Adrenal gland (tissue), 5 donors: ENCODE measurements at regions not wholly inside any gene's neighbourhood (a gene's known extent, or its start where the extent isn't known, plus 50 kb on each side); places are given as distances from the start of the nearest gene placed in this dataset.

Source experiments
- POLR2A ChIP-seq, 2 donors: fragments of 450-650 bp; IDR thresholded peaks; one replicate each; pipeline ENCODE4 v1.6.1; 2017; ENCODE audit warnings: antibody characterized with exemption in 2 of 2, mild to moderate bottlenecking in 2 of 2, moderate library complexity in 1 of 2
- TF ChIP-seq, protein P1 (sequence below), 6 experiments: fragments of 450-650 bp in 4 of 6; fragments of 200-600 bp in 2 of 6; sonication (generic) in 1 of 6; IDR thresholded peaks; 1 replicate in 5 of 6; 2 replicates in 1 of 6; pipeline versions ENCODE4 v1.5.1 to v1.8.0; 2016 to 2021; ENCODE audit warnings: antibody characterized with exemption in 6 of 6, mild to moderate bottlenecking in 2 of 6, moderate library complexity in 1 of 6
- donor health status: DM: no; HTN: no; CAD: no.

DNA sequence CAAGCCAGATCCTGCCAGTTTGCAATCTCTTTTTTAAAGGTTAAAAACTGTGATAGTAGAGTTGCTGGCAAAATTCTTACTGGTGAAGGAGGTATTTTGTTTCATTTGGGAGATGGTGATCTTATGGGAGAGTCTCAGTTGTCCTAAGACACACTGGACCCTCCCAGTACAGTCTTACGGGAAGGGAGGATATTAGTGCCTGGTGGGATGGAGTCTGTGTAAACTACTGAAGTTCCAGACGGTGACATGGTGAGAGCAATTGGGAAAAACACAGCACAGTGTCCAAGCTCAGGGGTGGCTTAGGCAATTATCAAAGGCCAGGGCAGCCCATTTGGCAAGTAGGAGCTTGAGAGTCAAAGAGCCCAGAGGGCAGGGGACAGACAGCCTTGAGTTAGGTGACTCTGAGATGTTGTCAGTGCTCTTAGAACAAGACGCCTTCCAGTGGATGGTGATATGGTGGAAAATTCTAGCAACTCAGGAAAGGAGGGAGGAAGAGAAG is 143.7 kb upstream of the CCDC68 start:
- TF ChIP-seq, protein P1, sequence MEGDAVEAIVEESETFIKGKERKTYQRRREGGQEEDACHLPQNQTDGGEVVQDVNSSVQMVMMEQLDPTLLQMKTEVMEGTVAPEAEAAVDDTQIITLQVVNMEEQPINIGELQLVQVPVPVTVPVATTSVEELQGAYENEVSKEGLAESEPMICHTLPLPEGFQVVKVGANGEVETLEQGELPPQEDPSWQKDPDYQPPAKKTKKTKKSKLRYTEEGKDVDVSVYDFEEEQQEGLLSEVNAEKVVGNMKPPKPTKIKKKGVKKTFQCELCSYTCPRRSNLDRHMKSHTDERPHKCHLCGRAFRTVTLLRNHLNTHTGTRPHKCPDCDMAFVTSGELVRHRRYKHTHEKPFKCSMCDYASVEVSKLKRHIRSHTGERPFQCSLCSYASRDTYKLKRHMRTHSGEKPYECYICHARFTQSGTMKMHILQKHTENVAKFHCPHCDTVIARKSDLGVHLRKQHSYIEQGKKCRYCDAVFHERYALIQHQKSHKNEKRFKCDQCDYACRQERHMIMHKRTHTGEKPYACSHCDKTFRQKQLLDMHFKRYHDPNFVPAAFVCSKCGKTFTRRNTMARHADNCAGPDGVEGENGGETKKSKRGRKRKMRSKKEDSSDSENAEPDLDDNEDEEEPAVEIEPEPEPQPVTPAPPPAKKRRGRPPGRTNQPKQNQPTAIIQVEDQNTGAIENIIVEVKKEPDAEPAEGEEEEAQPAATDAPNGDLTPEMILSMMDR (IDR thresholded peaks at IDR 0.05), result no peak
- no peak for TF ChIP-seq POLR2A (IDR thresholded peaks at IDR 0.05)
